ENCODE measurements at regions not wholly inside any gene's neighbourhood (a gene's known extent, or its start where the extent isn't known, plus 50 kb on each side); places are given as distances from the start of the nearest gene placed in this dataset.
A peak's percentile ranks its signal among the peaks of the same experiment; 100 is the strongest.

GRCh38 chr2:19577723-19578122, 219.3 kb upstream of the OSR1 start:
- Histone ChIP-seq H3K79me2 (ENCODE audit: insufficient read depth, low read length) (no peaks in the 10 kb centered on the region), H3K4me2 (ENCODE audit: insufficient read depth, low read length) (no peak overlapping the region), H3K4me1 (ENCODE audit: insufficient read depth, low read length) (peaks cover 23% of the 10 kb centered on the region), H3K36me3 (ENCODE audit: insufficient read depth, low read length) (no peaks in the 10 kb centered on the region), H2AFZ (ENCODE audit: low read length) (no peak overlapping the region), H4K20me1 (ENCODE audit: insufficient read depth, low read length) (no peaks in the 10 kb centered on the region), H3K4me3 (ENCODE audit: insufficient read depth, low read length) (no peak overlapping the region), H3K27me3 (ENCODE audit: insufficient read depth, low read length) (no peaks in the 10 kb centered on the region), H3K27ac (ENCODE audit: low read depth, low read length) (no peak overlapping the region), H3K9me3 (ENCODE audit: low read depth, low read length) (no peaks in the 10 kb centered on the region)
- TF ChIP-seq CTCF (IDR thresholded peaks at IDR 0.05; ENCODE audit: extremely low read depth, low read depth, low read length) = no peak
- DNase-seq (ENCODE audit: insufficient read length, low spot score, missing footprints) = no peak

GRCh38 chr2:19576411-19576810, 218.0 kb upstream of the OSR1 start:
- Histone ChIP-seq H3K4me3 (ENCODE audit: insufficient read depth, low read length) (no peak overlapping the region), H3K36me3 (ENCODE audit: insufficient read depth, low read length) (no peaks in the 10 kb centered on the region), H4K20me1 (ENCODE audit: insufficient read depth, low read length) (no peaks in the 10 kb centered on the region), H3K4me2 (ENCODE audit: insufficient read depth, low read length) (no peak overlapping the region), H3K9me3 (ENCODE audit: low read depth, low read length) (no peaks in the 10 kb centered on the region), H3K79me2 (ENCODE audit: insufficient read depth, low read length) (no peaks in the 10 kb centered on the region), H2AFZ (ENCODE audit: low read length) (no peak overlapping the region), H3K27ac (ENCODE audit: low read depth, low read length) (no peak overlapping the region), H3K27me3 (ENCODE audit: insufficient read depth, low read length) (no peaks in the 10 kb centered on the region), H3K4me1 (ENCODE audit: insufficient read depth, low read length) (peaks cover 23% of the 10 kb centered on the region)
- TF ChIP-seq CTCF (IDR thresholded peaks at IDR 0.05; ENCODE audit: extremely low read depth, low read depth, low read length) = no peak
- no peak for DNase-seq (ENCODE audit: insufficient read length, low spot score, missing footprints)

- Histone ChIP-seq H3K4me3 (ENCODE audit: insufficient read depth, low read length) (no peak overlapping the region), H3K27ac (ENCODE audit: low read depth, low read length) (no peak overlapping the region), H3K9me3 (ENCODE audit: low read depth, low read length) (no peaks in the 10 kb centered on the region), H3K27me3 (ENCODE audit: insufficient read depth, low read length) (no peaks in the 10 kb centered on the region), H3K4me1 (ENCODE audit: insufficient read depth, low read length) (peaks cover 23% of the 10 kb centered on the region), H3K4me2 (ENCODE audit: insufficient read depth, low read length) (no peak overlapping the region), H3K36me3 (ENCODE audit: insufficient read depth, low read length) (no peaks in the 10 kb centered on the region), H4K20me1 (ENCODE audit: insufficient read depth, low read length) (no peaks in the 10 kb centered on the region), H2AFZ (ENCODE audit: low read length) (no peak overlapping the region), H3K79me2 (ENCODE audit: insufficient read depth, low read length) (no peaks in the 10 kb centered on the region)
- TF ChIP-seq CTCF (IDR thresholded peaks at IDR 0.05; ENCODE audit: extremely low read depth, low read depth, low read length) = no peak
- peak; percentile 61 for DNase-seq (ENCODE audit: insufficient read length, low spot score, missing footprints)
Measured at GRCh38 chr2:19575641-19576040, 217.2 kb upstream of the OSR1 start.

- peak; percentile 86 for DNase-seq (ENCODE audit: insufficient read length, low spot score, missing footprints)
- Histone ChIP-seq H3K4me3 (ENCODE audit: insufficient read depth, low read length) (no peak overlapping the region), H4K20me1 (ENCODE audit: insufficient read depth, low read length) (no peaks in the 10 kb centered on the region), H3K79me2 (ENCODE audit: insufficient read depth, low read length) (no peaks in the 10 kb centered on the region), H3K4me2 (ENCODE audit: insufficient read depth, low read length) (peak overlapping the region; percentile 68), H2AFZ (ENCODE audit: low read length) (peak overlapping the region; percentile 48), H3K27me3 (ENCODE audit: insufficient read depth, low read length) (no peaks in the 10 kb centered on the region), H3K36me3 (ENCODE audit: insufficient read depth, low read length) (no peaks in the 10 kb centered on the region), H3K9me3 (ENCODE audit: low read depth, low read length) (no peaks in the 10 kb centered on the region), H3K4me1 (ENCODE audit: insufficient read depth, low read length) (peaks cover 23% of the 10 kb centered on the region), H3K27ac (ENCODE audit: low read depth, low read length) (peak overlapping the region; percentile 4)
- TF ChIP-seq CTCF (IDR thresholded peaks at IDR 0.05; ENCODE audit: extremely low read depth, low read depth, low read length) = no peak
Measured at GRCh38 chr2:19574778-19575260, 216.4 kb upstream of the OSR1 start.
